Epithelial cell of proximal tubule (primary cell): ENCODE measurements at regions not wholly inside any gene's neighbourhood (a gene's known extent, or its start where the extent isn't known, plus 50 kb on each side); places are given as distances from the start of the nearest gene placed in this dataset.

Source experiments
- DNase-seq: peaks from one replicate; pipeline ENCODE4 v3.0.0-alpha.2; 2011; ENCODE audit warnings: low read depth
- H3K4me3 ChIP-seq: 2 replicates; pipeline ENCODE4 v1.5.1; 2011; ENCODE audit warnings: low read depth, mild to moderate bottlenecking, low read length
- TF ChIP-seq, protein P1 (sequence below): conservative IDR thresholded peaks from 2 replicates; pipeline ENCODE4 v1.5.1; 2012; ENCODE audit warnings: low read depth, mild to moderate bottlenecking, low read length

DNA sequence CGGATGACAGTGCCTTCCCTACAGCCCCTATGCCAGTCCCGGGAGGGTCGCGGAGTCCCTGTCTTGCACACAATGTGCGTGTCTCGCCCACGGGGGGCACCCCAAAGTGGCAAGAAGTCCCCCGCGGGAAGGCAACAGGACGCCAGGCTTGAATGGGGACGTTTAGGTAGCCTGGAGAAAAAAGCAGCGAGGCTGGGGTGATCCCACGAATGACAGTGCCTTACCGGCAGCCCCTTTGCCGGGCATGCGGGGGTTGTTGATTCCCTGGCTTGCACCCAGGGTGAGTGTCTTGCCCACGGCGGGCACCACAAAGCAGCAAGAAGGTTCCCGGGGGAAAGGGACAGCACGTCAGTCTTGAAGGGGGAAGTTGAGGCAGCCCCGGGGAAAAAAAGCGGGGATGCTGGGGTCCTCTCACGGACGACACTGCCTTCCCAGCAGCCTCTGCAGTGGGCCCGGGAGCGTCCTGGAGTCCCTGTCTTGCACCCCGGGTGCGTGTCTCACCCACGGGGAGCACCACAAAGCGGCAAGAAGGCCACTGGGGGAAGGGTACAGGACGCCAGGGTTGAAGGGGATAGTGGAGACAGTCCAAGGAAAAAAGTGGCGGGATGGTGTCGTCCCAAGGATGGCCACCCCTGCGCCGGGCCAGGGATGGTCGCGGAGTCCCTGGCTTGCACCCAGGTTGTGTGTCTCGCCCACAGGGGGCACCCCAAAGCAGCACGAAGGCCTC is 156.8 kb upstream of the ALG10B start:
- no peak for DNase-seq
- H3K4me3 ChIP-seq, result no peak overlapping the region
- TF ChIP-seq, protein P1, sequence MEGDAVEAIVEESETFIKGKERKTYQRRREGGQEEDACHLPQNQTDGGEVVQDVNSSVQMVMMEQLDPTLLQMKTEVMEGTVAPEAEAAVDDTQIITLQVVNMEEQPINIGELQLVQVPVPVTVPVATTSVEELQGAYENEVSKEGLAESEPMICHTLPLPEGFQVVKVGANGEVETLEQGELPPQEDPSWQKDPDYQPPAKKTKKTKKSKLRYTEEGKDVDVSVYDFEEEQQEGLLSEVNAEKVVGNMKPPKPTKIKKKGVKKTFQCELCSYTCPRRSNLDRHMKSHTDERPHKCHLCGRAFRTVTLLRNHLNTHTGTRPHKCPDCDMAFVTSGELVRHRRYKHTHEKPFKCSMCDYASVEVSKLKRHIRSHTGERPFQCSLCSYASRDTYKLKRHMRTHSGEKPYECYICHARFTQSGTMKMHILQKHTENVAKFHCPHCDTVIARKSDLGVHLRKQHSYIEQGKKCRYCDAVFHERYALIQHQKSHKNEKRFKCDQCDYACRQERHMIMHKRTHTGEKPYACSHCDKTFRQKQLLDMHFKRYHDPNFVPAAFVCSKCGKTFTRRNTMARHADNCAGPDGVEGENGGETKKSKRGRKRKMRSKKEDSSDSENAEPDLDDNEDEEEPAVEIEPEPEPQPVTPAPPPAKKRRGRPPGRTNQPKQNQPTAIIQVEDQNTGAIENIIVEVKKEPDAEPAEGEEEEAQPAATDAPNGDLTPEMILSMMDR, result no peak

DNA sequence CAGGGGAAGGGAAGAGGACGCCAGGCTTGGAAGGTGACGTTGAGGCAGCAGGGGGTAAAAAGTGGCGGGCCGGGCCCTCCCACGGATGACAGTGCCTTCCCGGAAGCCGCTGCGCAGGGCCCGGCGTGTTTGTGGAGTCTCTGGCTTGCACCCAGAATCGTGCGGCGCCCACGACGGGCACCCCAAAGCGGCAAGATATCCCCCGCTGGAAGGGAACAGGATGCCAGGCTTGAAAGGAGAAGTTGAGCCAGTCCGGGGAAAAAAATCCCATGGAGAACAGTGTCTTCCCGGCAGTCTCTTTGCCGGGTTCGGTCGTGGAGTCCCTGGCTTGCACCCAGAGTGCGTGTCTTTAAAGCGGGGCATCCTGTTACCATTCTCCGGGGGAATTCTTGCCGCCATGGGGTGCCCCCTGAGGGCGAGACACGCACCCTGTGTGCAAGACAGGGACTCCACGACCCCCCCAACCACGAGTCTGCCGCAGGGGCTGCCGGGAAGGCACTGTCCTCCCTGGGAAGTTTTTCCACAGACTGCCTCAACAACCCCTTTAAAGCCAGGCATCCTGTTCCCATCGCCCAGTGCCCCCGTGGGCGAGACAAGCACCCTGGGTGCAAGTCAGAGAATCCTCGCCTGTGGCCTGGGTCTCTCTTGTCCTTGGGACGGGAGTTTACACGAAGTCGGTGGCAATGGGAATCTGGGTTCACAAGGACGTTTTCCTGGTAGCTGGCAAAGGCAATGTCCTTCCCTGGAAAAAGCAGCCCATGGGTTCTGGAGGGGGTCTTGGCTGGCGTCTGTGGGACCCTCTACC is 156.1 kb upstream of the ALG10B start:
- no peak overlapping the region for H3K4me3 ChIP-seq
- TF ChIP-seq, protein P1, result no peak
- no peak for DNase-seq

DNA sequence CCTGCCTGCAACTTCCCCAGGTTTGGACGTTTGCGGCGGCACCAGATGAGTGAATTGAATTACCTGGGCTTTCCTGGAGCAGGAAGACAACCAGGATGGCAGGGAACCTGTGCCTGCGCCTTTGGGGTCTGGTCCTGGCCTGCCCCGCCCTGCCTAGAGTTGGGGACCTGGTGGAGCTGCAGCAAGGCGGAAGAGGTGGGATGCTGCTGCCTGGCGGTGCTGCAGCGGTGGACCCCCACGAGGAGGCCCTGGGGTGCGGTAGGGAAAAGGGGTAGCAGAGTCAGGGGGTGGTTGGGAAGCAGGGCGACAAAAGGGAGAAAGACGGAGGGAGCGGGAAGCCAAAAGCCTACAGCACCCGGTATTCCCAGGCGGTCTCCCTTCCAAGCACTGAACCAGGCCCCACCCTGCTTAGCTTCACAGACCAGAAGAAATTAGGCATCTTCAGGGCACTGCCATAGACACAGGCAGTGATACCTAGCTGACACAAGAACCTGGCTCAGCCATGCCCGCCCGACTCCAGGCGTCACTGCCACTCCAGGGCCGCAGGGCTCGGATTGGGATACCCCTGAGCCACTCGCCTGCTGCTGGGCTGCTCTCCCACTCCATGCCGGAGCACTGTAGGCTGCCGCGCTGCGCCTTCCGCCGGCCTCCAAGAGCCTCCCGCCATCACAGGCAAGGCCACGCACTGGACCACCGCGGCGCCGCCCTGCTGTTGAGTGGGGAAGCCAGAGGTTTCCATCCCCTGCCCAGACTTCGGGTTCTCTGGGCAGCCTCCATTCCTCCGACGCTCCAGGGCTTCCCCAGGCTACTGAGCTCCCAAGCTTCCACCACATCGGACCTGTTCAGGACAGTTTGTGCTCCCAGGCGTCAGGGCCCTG is 155.2 kb upstream of the ALG10B start:
- no peak for DNase-seq
- no peak overlapping the region for H3K4me3 ChIP-seq
- TF ChIP-seq, protein P1, result no peak

DNA sequence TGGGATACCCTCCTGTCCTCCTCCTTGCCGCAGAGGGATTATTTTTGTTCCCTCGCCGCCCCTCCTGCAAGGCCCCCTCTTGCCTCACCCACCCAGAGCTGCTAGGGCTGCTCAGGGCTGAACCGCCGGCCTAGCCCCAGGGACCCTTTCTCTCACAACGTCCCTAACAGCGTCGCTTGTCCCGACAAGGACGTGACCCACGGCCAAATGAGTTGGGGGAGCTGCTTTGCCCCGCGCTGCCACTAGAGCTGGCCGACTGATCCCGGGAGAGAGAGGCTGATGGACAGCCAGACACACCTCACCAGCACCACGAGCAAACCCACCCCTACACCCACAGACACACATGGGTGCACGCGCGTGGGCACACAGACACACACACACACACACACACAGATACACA is 154.6 kb upstream of the ALG10B start:
- TF ChIP-seq, protein P1, result no peak

DNA sequence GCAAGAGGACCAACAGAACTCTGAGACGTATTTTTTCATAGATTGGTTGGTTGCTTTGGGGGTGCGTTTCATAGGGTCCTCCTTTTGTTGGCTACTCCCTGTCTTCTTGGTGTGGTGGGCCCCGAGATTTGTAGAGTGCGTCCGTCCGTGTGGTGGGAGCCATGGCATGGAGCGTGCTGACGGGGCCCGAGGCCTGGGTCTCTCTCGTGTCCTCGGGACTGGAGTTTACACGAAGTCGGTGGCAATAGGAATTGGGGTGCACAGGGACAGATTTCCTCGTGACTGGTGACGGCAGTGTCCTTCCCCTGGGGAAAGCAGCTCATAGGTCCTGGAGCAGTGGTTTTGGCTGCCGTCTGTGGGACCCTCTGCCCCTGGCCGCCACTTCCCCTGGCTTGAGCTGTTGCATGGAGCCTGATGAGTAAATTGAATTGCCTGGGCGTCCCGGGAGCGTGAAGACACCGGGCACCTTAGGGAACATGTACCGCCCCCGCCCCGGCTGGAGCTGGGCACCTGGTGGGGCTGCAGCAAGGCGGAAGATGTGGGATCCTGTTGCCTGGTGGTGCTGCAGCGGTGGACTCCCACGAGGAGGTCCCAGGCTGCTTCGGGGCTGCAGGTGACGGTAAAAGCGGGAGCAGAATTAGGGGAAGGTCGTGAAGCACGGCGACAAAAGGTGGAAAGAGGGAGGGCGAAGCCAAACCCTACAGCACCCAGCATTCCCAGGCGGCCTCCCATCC is 153.7 kb upstream of the ALG10B start:
- DNase-seq, result no peak
- no peak overlapping the region for H3K4me3 ChIP-seq
- TF ChIP-seq, protein P1, result no peak

More for the DNA sequence above, 154.6 kb upstream of the ALG10B start:
- DNase-seq, result no peak
- no peak overlapping the region for H3K4me3 ChIP-seq

DNA sequence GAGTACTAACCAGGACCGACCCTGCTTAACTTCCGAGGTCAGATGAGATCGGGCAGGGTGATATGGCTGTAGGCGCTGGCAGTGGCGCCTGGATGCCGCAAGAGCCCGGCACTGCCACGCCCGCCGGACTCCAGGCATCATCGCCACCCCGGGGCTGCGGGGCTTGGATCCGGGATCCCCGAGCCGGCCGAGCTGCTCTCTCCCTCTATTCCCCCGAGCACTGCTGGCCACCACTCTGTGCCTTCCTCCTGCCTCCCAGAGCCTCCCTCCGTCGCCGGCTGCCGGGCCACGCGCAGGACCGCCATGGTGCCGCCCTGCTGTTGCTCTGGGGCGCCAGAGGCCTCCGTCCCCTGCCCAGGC is 153.2 kb upstream of the ALG10B start:
- TF ChIP-seq, protein P1, result no peak
- no peak for DNase-seq
- no peak overlapping the region for H3K4me3 ChIP-seq
